BJ (cell line): ENCODE measurements at regions not wholly inside any gene's neighbourhood (a gene's known extent, or its start where the extent isn't known, plus 50 kb on each side); places are given as distances from the start of the nearest gene placed in this dataset.
A peak's percentile ranks its signal among the peaks of the same experiment; 100 is the strongest.

Experiments
- CTCF ChIA-PET: fragments of 350-600 bp; formaldehyde crosslinking; extraction: SDS; loops from one replicate; lab custom pipeline; 2021; ENCODE audit warnings: antibody characterized with exemption, inconsistent platforms; lab: Yijun Ruan, JAX
- POLR2A ChIA-PET: fragments of 300-600 bp; sonication (Branson Sonifier 250); formaldehyde crosslinking; extraction: SDS; loops from one replicate; lab custom pipeline; 2021; ENCODE audit warnings: antibody characterized with exemption; lab: Charles Lee
- DNase-seq: peaks from one replicate; pipeline ENCODE4 v3.0.0-alpha.2; 2011; ENCODE audit warnings: low read depth
- H3K27me3 ChIP-seq: 2 replicates; pipeline ENCODE4 v1.6.0; 2011; ENCODE audit warnings: low read length; ENCODE audit not compliant: control insufficient read depth, insufficient read depth
- H3K36me3 ChIP-seq: 2 replicates; pipeline ENCODE4 v1.5.1; 2011; ENCODE audit warnings: low read length; ENCODE audit not compliant: control insufficient read depth, insufficient read depth
- H3K4me3 ChIP-seq: 2 replicates; pipeline ENCODE4 v1.5.1; 2011; ENCODE audit warnings: low read depth, mild to moderate bottlenecking, control low read depth, low read length
- CTCF ChIP-seq: IDR thresholded peaks from 2 replicates; pipeline ENCODE4 v1.5.1; 2011; ENCODE audit warnings: low read depth, mild to moderate bottlenecking, control low read depth, inconsistent platforms, low read length, moderate library complexity; ENCODE audit not compliant: insufficient read depth

- DNase-seq: no peak
- CTCF ChIA-PET: no interaction called here
- no peak for TF ChIP-seq CTCF
- Histone ChIP-seq H3K36me3 (no peaks in the 10 kb centered on the region), H3K27me3 (no peaks in the 10 kb centered on the region), H3K4me3 (no peak overlapping the region)
- POLR2A ChIA-PET: no interaction called here
Observed at GRCh38 chr9:80881940-80882339, 807.4 kb downstream of the TLE1 start.

GRCh38 chr9:80881320-80881719 lies 808.0 kb downstream of the TLE1 start:
- Histone ChIP-seq H3K36me3 (no peaks in the 10 kb centered on the region), H3K4me3 (no peak overlapping the region), H3K27me3 (no peaks in the 10 kb centered on the region)
- DNase-seq: no peak
- no peak for TF ChIP-seq CTCF
- CTCF ChIA-PET: no interaction called here
- POLR2A ChIA-PET: no interaction called here

DNA sequence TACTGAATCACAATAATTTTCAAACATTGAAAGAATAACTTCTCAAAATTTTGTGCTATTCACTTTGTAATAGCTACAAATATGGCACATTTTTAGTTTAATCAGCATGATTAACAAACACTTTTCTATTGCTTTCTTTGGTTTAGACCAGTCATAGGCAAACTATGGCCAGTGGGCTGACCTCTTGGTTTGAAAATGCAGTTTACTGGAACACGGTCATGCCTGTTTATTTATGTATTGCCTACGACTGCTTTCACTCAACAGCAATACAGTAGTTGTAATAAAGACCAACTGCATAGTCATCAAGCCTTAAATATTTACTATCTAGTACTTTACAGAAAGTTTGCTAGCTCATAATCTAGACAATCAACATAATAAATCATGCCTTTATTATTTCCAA lies 810.8 kb downstream of the TLE1 start:
- ChIA-PET POLR2A (no interaction called here), CTCF (no interaction called here)
- no peak overlapping the region for H3K4me3 ChIP-seq
- H3K27me3 ChIP-seq: no peaks in the 10 kb centered on the region
- no peak for DNase-seq
- TF ChIP-seq CTCF: no peak
- H3K36me3 ChIP-seq: no peaks in the 10 kb centered on the region

- DNase-seq: no peak
Observed at GRCh38 chr9:80875947-80876346, 813.4 kb downstream of the TLE1 start.

GRCh38 chr9:80874276-80874675 lies 815.1 kb downstream of the TLE1 start:
- H3K36me3 ChIP-seq: no peaks in the 10 kb centered on the region
- no peak for TF ChIP-seq CTCF
- ChIA-PET POLR2A (no interaction called here), CTCF (no interaction called here)
- H3K27me3 ChIP-seq: no peaks in the 10 kb centered on the region
- no peak overlapping the region for H3K4me3 ChIP-seq
- DNase-seq: peak; percentile 29

More at GRCh38 chr9:80875947-80876346, 813.4 kb downstream of the TLE1 start:
- no peak overlapping the region for H3K4me3 ChIP-seq
- ChIA-PET POLR2A (no interaction called here), CTCF (no interaction called here)
- TF ChIP-seq CTCF: no peak
- no peaks in the 10 kb centered on the region for H3K36me3 ChIP-seq
- H3K27me3 ChIP-seq: no peaks in the 10 kb centered on the region
